ENCODE measurements at regions not wholly inside any gene's neighbourhood (a gene's known extent, or its start where the extent isn't known, plus 50 kb on each side); places are given as distances from the start of the nearest gene placed in this dataset.

DNA sequence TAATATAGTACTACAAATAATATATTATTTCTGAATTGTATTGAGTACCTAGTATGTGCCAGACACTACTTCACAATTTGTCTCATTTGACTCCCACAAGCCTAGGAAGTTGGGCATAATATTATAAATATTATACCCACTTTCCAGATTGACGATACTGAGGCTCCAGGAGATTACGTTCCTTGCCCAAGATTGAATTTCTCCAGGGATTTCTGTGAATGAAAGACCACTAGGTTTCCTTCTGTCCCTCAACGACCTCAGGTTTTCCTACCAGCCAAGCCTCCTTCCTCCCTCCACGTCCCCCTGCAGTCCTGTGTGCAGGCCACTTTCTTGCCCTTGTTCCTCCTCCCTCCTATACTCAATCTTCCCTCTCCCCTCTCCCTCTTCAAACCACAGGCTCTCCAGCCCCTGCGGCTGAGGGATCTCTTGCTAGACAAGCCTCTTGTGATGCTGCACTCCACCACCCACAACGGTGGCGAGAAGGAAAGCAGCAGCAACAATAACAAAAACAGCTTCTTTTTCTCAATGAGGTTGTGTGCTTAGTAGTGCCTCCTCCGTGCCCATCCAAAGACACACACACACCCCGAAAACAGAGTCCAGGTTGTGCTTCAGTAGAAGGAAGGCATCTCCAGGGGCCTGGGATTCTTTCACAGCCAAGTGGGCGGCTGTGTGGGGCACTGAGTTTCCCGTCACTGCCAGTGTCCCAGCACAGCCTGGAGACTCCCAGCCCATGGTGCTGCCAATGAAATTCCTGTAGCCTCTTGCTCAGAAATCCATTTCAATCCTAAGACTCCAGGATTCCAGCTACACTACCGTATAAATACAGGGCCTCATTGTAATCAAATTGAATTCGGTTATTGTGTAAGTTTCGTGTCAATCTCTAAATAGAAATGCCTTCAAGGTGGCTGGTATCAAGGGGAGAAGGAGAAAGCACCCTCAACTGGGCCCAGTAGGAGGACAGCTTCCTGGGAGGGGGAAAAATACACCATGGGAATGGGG lies 94.4 kb downstream of the NCR2 start:
- H3K36me3 ChIP-seq (ENCODE audit: low read length): no peaks in the 10 kb centered on the region
- H3K4me3 ChIP-seq (ENCODE audit: insufficient read depth, low read length, poor library complexity, severe bottlenecking): no peak overlapping the region
- no peak overlapping the region for H3K4me2 ChIP-seq (ENCODE audit: low read depth, low read length, poor library complexity, severe bottlenecking)
- no peaks in the 10 kb centered on the region for H3K27me3 ChIP-seq (ENCODE audit: low read length)
- H3K9me2 ChIP-seq (replicated peaks; ENCODE audit: insufficient read depth, low read length): no peaks in the 10 kb centered on the region
- H3K9me3 ChIP-seq (ENCODE audit: insufficient read depth, low read length): no peaks in the 10 kb centered on the region
- H3K79me2 ChIP-seq (ENCODE audit: insufficient read depth, low read length): no peaks in the 10 kb centered on the region
- no peak overlapping the region for H3K27ac ChIP-seq (ENCODE audit: low read depth, low read length)
- TF ChIP-seq EZH2phosphoT487 (conservative IDR thresholded peaks at IDR 0.05; ENCODE audit: low read length): no peak
- TF ChIP-seq, protein P1, sequence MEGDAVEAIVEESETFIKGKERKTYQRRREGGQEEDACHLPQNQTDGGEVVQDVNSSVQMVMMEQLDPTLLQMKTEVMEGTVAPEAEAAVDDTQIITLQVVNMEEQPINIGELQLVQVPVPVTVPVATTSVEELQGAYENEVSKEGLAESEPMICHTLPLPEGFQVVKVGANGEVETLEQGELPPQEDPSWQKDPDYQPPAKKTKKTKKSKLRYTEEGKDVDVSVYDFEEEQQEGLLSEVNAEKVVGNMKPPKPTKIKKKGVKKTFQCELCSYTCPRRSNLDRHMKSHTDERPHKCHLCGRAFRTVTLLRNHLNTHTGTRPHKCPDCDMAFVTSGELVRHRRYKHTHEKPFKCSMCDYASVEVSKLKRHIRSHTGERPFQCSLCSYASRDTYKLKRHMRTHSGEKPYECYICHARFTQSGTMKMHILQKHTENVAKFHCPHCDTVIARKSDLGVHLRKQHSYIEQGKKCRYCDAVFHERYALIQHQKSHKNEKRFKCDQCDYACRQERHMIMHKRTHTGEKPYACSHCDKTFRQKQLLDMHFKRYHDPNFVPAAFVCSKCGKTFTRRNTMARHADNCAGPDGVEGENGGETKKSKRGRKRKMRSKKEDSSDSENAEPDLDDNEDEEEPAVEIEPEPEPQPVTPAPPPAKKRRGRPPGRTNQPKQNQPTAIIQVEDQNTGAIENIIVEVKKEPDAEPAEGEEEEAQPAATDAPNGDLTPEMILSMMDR (IDR thresholded peaks at IDR 0.05; ENCODE audit: insufficient read depth, low read length, poor library complexity, severe bottlenecking): no peak
- no peak overlapping the region for H3K9ac ChIP-seq (ENCODE audit: low read length)
- no peaks in the 10 kb centered on the region for H3F3A ChIP-seq (ENCODE audit: insufficient read depth)
- no peaks in the 10 kb centered on the region for H4K20me1 ChIP-seq (ENCODE audit: low read depth, low read length)
- H2AFZ ChIP-seq (ENCODE audit: low read depth, low read length, severe bottlenecking): no peak overlapping the region

DNA sequence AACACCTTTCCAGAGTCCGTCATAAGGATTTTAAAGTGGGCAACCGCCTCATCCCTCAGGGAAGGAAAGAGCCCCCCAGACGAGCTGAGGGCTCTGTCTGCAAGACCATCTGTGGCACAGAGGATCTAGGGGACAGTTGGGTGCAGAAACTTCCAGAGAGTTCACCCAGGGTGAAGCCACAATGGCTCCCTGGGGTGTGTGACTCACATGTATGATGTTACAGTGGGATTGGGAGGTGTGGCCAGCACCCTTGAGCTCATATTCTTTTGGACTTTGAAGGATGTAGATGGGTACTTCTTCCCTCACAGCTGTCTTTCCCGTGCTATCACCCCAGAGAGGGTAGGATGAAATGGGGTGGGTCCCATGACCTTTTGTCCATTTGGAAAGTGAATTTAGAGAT lies 95.5 kb downstream of the NCR2 start:
- Histone ChIP-seq H3K36me3 (ENCODE audit: low read length) (no peaks in the 10 kb centered on the region), H3K4me2 (ENCODE audit: low read depth, low read length, poor library complexity, severe bottlenecking) (no peak overlapping the region), H3K9ac (ENCODE audit: low read length) (no peak overlapping the region), H3F3A (ENCODE audit: insufficient read depth) (no peaks in the 10 kb centered on the region), H3K79me2 (ENCODE audit: insufficient read depth, low read length) (no peaks in the 10 kb centered on the region), H3K9me2 (replicated peaks; ENCODE audit: insufficient read depth, low read length) (no peaks in the 10 kb centered on the region), H3K9me3 (ENCODE audit: insufficient read depth, low read length) (no peaks in the 10 kb centered on the region), H3K4me3 (ENCODE audit: insufficient read depth, low read length, poor library complexity, severe bottlenecking) (no peak overlapping the region), H3K27ac (ENCODE audit: low read depth, low read length) (no peak overlapping the region), H4K20me1 (ENCODE audit: low read depth, low read length) (no peaks in the 10 kb centered on the region), H3K27me3 (ENCODE audit: low read length) (no peaks in the 10 kb centered on the region), H2AFZ (ENCODE audit: low read depth, low read length, severe bottlenecking) (no peak overlapping the region)
- TF ChIP-seq, protein P1 (IDR thresholded peaks at IDR 0.05; ENCODE audit: insufficient read depth, low read length, poor library complexity, severe bottlenecking): no peak
- no peak for TF ChIP-seq EZH2phosphoT487 (conservative IDR thresholded peaks at IDR 0.05; ENCODE audit: low read length)

DNA sequence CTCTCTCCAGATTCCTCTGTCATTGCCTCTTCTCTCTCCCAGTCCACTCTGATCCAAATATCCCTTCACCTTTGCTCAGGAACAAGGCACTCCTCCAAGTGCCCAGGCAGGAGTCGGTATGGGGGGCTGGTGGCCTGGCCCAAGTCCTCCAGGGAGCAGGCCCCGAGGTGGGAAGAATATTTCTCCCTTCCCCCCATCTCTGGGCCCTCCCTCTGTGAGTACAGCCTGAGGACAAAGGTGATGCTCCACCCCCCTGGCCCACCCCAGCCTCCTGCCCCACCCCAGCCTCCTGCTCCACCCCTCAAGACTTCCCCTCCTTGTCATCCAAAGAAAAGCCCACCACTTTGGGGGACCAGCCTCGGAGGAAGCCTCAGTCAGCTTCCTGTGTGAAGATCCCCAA lies 96.9 kb downstream of the NCR2 start:
- H2AFZ ChIP-seq (ENCODE audit: low read depth, low read length, severe bottlenecking): no peak overlapping the region
- H3K9me2 ChIP-seq (replicated peaks; ENCODE audit: insufficient read depth, low read length): no peaks in the 10 kb centered on the region
- H3K9me3 ChIP-seq (ENCODE audit: insufficient read depth, low read length): no peaks in the 10 kb centered on the region
- H3K36me3 ChIP-seq (ENCODE audit: low read length): no peaks in the 10 kb centered on the region
- H3K4me2 ChIP-seq (ENCODE audit: low read depth, low read length, poor library complexity, severe bottlenecking): no peak overlapping the region
- no peaks in the 10 kb centered on the region for H3K27me3 ChIP-seq (ENCODE audit: low read length)
- no peaks in the 10 kb centered on the region for H4K20me1 ChIP-seq (ENCODE audit: low read depth, low read length)
- H3K27ac ChIP-seq (ENCODE audit: low read depth, low read length): no peak overlapping the region
- TF ChIP-seq EZH2phosphoT487 (conservative IDR thresholded peaks at IDR 0.05; ENCODE audit: low read length): no peak
- TF ChIP-seq, protein P1 (IDR thresholded peaks at IDR 0.05; ENCODE audit: insufficient read depth, low read length, poor library complexity, severe bottlenecking): no peak
- no peaks in the 10 kb centered on the region for H3K79me2 ChIP-seq (ENCODE audit: insufficient read depth, low read length)
- no peak overlapping the region for H3K9ac ChIP-seq (ENCODE audit: low read length)
- H3F3A ChIP-seq (ENCODE audit: insufficient read depth): no peaks in the 10 kb centered on the region
- H3K4me3 ChIP-seq (ENCODE audit: insufficient read depth, low read length, poor library complexity, severe bottlenecking): no peak overlapping the region
